ENCODE measurements at regions not wholly inside any gene's neighbourhood (a gene's known extent, or its start where the extent isn't known, plus 50 kb on each side); places are given as distances from the start of the nearest gene placed in this dataset.

GRCh38 chr1:244970236-244970743, 105.9 kb upstream of the HNRNPU start:
- peak; percentile 84 for DNase-seq

- peak; percentile 74 for DNase-seq
Measured at GRCh38 chr1:244969355-244970235, 105.3 kb upstream of the HNRNPU start.

GRCh38 chr1:244968881-244969280, 104.5 kb upstream of the HNRNPU start:
- DNase-seq: no peak

- no peak for DNase-seq
Measured at GRCh38 chr1:244968471-244968871, 104.1 kb upstream of the HNRNPU start.

- DNase-seq: no peak
Measured at GRCh38 chr1:244967159-244967558, 102.8 kb upstream of the HNRNPU start.

- DNase-seq: no peak
Measured at GRCh38 chr1:244965185-244966030, 101.1 kb upstream of the HNRNPU start.

- DNase-seq: no peak
Measured at GRCh38 chr1:244964112-244964971, 100.0 kb upstream of the HNRNPU start.

GRCh38 chr1:244963231-244963826, 99.0 kb upstream of the HNRNPU start:
- DNase-seq: no peak

- DNase-seq: no peak
Measured at GRCh38 chr1:244962130-244962529, 97.8 kb upstream of the HNRNPU start.

- no peak for DNase-seq
Measured at GRCh38 chr1:244960904-244961303, 96.6 kb upstream of the HNRNPU start.

- DNase-seq: no peak
Measured at GRCh38 chr1:244958593-244958992, 94.2 kb upstream of the HNRNPU start.

GRCh38 chr1:244957525-244957924, 93.2 kb upstream of the HNRNPU start:
- DNase-seq: no peak

GRCh38 chr1:244957122-244957521, 92.8 kb upstream of the HNRNPU start:
- DNase-seq: no peak

- no peak for DNase-seq
Measured at GRCh38 chr1:244955661-244956060, 91.3 kb upstream of the HNRNPU start.

GRCh38 chr1:244954359-244954758, 90.0 kb upstream of the HNRNPU start:
- no peak for DNase-seq

- DNase-seq: no peak
Measured at GRCh38 chr1:244953901-244954300, 89.6 kb upstream of the HNRNPU start.

- no peak for DNase-seq
Measured at GRCh38 chr1:244952940-244953339, 88.6 kb upstream of the HNRNPU start.

GRCh38 chr1:244952280-244952933, 88.1 kb upstream of the HNRNPU start:
- no peak for DNase-seq

- no peak for DNase-seq
Measured at GRCh38 chr1:244948416-244948815, 84.1 kb upstream of the HNRNPU start.

GRCh38 chr1:244945109-244945671, 80.8 kb upstream of the HNRNPU start:
- DNase-seq: no peak

GRCh38 chr1:244941121-244941520, 76.8 kb upstream of the HNRNPU start:
- DNase-seq: no peak
